ENCODE measurements at regions not wholly inside any gene's neighbourhood (a gene's known extent, or its start where the extent isn't known, plus 50 kb on each side); places are given as distances from the start of the nearest gene placed in this dataset.

DNA sequence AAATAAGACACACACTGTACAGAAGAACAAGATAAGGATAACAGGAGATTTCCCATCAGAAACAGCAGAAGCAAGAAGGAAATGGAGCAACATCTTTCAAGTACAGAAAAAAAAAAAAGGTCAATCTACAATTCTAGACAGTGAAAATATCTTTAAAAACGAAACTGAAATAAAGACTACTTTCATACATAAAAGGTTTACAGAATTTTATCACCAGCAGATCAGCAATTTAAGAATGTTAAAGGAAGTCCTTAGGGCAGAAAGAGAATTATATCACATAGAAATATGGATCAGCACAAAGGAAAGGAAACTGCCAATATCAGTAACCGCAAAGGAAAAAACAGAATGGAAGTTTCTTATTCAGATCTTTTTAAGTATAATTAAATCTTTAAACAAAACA lies 931.0 kb downstream of the EPHA4 start (continued):
- TF ChIP-seq, protein P1, sequence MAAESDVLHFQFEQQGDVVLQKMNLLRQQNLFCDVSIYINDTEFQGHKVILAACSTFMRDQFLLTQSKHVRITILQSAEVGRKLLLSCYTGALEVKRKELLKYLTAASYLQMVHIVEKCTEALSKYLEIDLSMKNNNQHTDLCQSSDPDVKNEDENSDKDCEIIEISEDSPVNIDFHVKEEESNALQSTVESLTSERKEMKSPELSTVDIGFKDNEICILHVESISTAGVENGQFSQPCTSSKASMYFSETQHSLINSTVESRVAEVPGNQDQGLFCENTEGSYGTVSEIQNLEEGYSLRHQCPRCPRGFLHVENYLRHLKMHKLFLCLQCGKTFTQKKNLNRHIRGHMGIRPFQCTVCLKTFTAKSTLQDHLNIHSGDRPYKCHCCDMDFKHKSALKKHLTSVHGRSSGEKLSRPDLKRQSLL (tag by site-specific recombination; IDR thresholded peaks at IDR 0.05), result no peak
- TF ChIP-seq ZNF600 (tag by site-specific recombination; IDR thresholded peaks at IDR 0.05), result no peak
- no peak for TF ChIP-seq ZNF274 (IDR thresholded peaks at IDR 0.05; ENCODE audit: low read length)
- no peak for TF ChIP-seq ZNF274 (tag by site-specific recombination; IDR thresholded peaks at IDR 0.05; ENCODE audit: borderline replicate concordance)
- TF ChIP-seq ZNF184 (tag by site-specific recombination; IDR thresholded peaks at IDR 0.05), result no peak

DNA sequence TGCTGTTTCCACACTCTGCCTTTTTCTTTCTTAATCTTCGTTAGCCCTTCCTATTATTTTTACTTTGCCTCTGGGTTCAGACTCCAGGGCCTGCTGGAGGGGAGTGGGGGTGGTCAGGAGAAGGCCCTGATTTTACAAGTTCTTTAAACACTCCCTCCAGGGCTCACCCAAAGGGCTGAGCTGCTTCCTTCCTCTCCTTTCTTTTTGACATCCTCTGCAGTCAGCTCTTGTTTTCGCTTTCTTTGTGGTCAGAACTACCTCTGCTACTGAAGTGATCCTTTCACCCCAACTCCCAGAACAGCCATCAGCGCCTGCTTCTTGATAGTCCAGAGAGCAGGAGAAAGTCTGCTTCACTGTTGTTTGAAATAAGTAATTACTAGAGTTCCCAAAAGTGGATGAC lies 925.7 kb downstream of the EPHA4 start:
- POLR2A ChIA-PET, result no interaction called here
- H3K36me3 ChIP-seq (ENCODE audit: control insufficient read depth in 2 of 2, insufficient read depth in 1 of 2, low read length in 2 of 2), result no peaks in the 10 kb centered on the region
- H3K4me3 ChIP-seq (ENCODE audit: low read depth, low read length), result no peak overlapping the region
- H3K4me1 ChIP-seq (ENCODE audit: control insufficient read depth, insufficient read depth, low read length), result no peaks in the 10 kb centered on the region
- TF ChIP-seq HOXA7 (CRISPR knock-in tag; IDR thresholded peaks at IDR 0.05; ENCODE audit: borderline replicate concordance), result no peak
- TF ChIP-seq KLF16 (tag by site-specific recombination; IDR thresholded peaks at IDR 0.05), result no peak
- TF ChIP-seq ZNF292 (tag by site-specific recombination; IDR thresholded peaks at IDR 0.05; ENCODE audit: borderline replicate concordance, low read depth), result no peak
- no peak for TF ChIP-seq ZNF654 (tag by site-specific recombination; IDR thresholded peaks at IDR 0.05; ENCODE audit: low read depth)
- no peak for TF ChIP-seq ZNF501 (tag by site-specific recombination; IDR thresholded peaks at IDR 0.05)
- no peak for TF ChIP-seq ZNF514 (tag by site-specific recombination; IDR thresholded peaks at IDR 0.05)
- TF ChIP-seq ZNF169 (tag by site-specific recombination; IDR thresholded peaks at IDR 0.05), result no peak
- TF ChIP-seq OVOL3 (tag by site-specific recombination; IDR thresholded peaks at IDR 0.05), result no peak
- no peak for TF ChIP-seq ZNF114 (tag by site-specific recombination; IDR thresholded peaks at IDR 0.05)
- TF ChIP-seq ZSCAN16 (tag by site-specific recombination; IDR thresholded peaks at IDR 0.05), result no peak
- no peak for TF ChIP-seq ZNF10 (tag by site-specific recombination; IDR thresholded peaks at IDR 0.05)
- TF ChIP-seq, protein P2, sequence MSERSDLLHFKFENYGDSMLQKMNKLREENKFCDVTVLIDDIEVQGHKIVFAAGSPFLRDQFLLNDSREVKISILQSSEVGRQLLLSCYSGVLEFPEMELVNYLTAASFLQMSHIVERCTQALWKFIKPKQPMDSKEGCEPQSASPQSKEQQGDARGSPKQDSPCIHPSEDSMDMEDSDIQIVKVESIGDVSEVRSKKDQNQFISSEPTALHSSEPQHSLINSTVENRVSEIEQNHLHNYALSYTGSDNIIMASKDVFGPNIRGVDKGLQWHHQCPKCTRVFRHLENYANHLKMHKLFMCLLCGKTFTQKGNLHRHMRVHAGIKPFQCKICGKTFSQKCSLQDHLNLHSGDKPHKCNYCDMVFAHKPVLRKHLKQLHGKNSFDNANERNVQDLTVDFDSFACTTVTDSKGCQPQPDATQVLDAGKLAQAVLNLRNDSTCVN (tag by site-specific recombination; optimal IDR thresholded peaks at IDR 0.05), result no peak
- no peak overlapping the region for H3K27ac ChIP-seq (ENCODE audit: extremely low read depth, low read depth, low read length)
- CTCF ChIA-PET, result interaction anchor here (0.6 kb wide), 4 partner anchors 28 to 832 kb away, joined by 3 to 6 read pairs (median 4); no protein-coding TSS in a partner anchor
- no peaks in the 10 kb centered on the region for H3K9me3 ChIP-seq (ENCODE audit: control insufficient read depth, insufficient read depth, low read depth, low read length)

DNA sequence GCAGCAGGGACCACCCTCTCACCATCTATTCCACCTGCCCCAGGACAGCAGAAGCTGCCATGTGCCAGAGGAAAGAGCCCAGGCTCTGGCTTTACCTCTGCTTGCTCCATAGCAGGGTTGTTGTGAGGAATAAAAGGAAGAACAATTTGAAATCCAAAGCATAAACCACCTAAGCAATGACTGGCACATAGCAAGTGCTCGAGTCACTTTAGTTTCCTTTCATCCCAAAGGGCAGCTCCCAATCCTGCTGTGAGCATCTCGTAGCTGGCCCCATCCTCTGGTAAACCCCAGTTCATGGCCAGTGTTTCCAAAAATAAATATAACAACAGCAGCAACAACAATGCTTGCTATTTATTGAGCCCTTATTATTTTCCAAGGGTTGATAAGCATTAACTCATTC lies 923.5 kb downstream of the EPHA4 start:
- H3K9me3 ChIP-seq (ENCODE audit: control insufficient read depth, insufficient read depth, low read depth, low read length), result no peaks in the 10 kb centered on the region
- ChIA-PET POLR2A (no interaction called here), CTCF (no interaction called here)

More for the DNA sequence above, 923.5 kb downstream of the EPHA4 start:
- Histone ChIP-seq H3K4me3 (ENCODE audit: low read depth, low read length) (no peak overlapping the region), H3K36me3 (ENCODE audit: control insufficient read depth in 2 of 2, insufficient read depth in 1 of 2, low read length in 2 of 2) (no peaks in the 10 kb centered on the region), H3K4me1 (ENCODE audit: control insufficient read depth, insufficient read depth, low read length) (no peaks in the 10 kb centered on the region), H3K27ac (ENCODE audit: extremely low read depth, low read depth, low read length) (no peak overlapping the region)
- TF ChIP-seq, protein P3, sequence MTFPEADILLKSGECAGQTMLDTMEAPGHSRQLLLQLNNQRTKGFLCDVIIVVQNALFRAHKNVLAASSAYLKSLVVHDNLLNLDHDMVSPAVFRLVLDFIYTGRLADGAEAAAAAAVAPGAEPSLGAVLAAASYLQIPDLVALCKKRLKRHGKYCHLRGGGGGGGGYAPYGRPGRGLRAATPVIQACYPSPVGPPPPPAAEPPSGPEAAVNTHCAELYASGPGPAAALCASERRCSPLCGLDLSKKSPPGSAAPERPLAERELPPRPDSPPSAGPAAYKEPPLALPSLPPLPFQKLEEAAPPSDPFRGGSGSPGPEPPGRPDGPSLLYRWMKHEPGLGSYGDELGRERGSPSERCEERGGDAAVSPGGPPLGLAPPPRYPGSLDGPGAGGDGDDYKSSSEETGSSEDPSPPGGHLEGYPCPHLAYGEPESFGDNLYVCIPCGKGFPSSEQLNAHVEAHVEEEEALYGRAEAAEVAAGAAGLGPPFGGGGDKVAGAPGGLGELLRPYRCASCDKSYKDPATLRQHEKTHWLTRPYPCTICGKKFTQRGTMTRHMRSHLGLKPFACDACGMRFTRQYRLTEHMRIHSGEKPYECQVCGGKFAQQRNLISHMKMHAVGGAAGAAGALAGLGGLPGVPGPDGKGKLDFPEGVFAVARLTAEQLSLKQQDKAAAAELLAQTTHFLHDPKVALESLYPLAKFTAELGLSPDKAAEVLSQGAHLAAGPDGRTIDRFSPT (tag by site-specific recombination; IDR thresholded peaks at IDR 0.05), result no peak
- TF ChIP-seq ZNF112 (tag by site-specific recombination; IDR thresholded peaks at IDR 0.05) (no peak), ZFP41 (tag by site-specific recombination; IDR thresholded peaks at IDR 0.05; ENCODE audit: borderline replicate concordance) (no peak), ZNF16 (tag by site-specific recombination; IDR thresholded peaks at IDR 0.05; ENCODE audit: low read depth) (no peak), SCRT2 (tag by site-specific recombination; IDR thresholded peaks at IDR 0.05) (no peak), ZNF621 (tag by site-specific recombination; IDR thresholded peaks at IDR 0.05) (no peak)
- TF ChIP-seq, protein P2 (tag by site-specific recombination; optimal IDR thresholded peaks at IDR 0.05), result no peak
